Retinal pigment epithelial cell (primary cell): ENCODE measurements at regions not wholly inside any gene's neighbourhood (a gene's known extent, or its start where the extent isn't known, plus 50 kb on each side); places are given as distances from the start of the nearest gene placed in this dataset.
"Not testable (repeated sequence)": the region's sequence is repeated elsewhere in the genome, so short reads cannot be mapped to it uniquely, and the experiment has no call there.

Source experiments
- DNase-seq: peaks from one replicate; pipeline ENCODE4 v3.0.0-alpha.2; 2010; ENCODE audit warnings: low read depth
- H3K4me3 ChIP-seq: 2 replicates; pipeline ENCODE4 v1.5.1; 2011; ENCODE audit warnings: mild to moderate bottlenecking, low read length, control low read depth, moderate library complexity
- CTCF ChIP-seq: conservative IDR thresholded peaks from 2 replicates; pipeline ENCODE4 v1.5.1; 2011; ENCODE audit warnings: low read depth, low read length, control low read depth, inconsistent platforms

GRCh38 chr12:14032191-14032590 is 50.8 kb upstream of the GRIN2B start:
- not testable (repeated sequence) for DNase-seq

GRCh38 chr12:14043776-14044175 is 62.4 kb upstream of the GRIN2B start:
- no peak for DNase-seq
- no peak for TF ChIP-seq CTCF
- no peak overlapping the region for H3K4me3 ChIP-seq

More at GRCh38 chr12:14032191-14032590, 50.8 kb upstream of the GRIN2B start:
- H3K4me3 ChIP-seq: not testable (repeated sequence)

GRCh38 chr12:14048941-14049545 is 67.6 kb upstream of the GRIN2B start:
- H3K4me3 ChIP-seq: no peak overlapping the region
- no peak for TF ChIP-seq CTCF
- no peak for DNase-seq

GRCh38 chr12:14057895-14058294 is 76.5 kb upstream of the GRIN2B start:
- no peak for DNase-seq
- H3K4me3 ChIP-seq: no peak overlapping the region
- no peak for TF ChIP-seq CTCF

- no peak overlapping the region for H3K4me3 ChIP-seq
- no peak for TF ChIP-seq CTCF
- no peak for DNase-seq
Observed at GRCh38 chr12:14058717-14059116, 77.3 kb upstream of the GRIN2B start.

GRCh38 chr12:14059548-14059947 is 78.1 kb upstream of the GRIN2B start:
- no peak for DNase-seq
- TF ChIP-seq CTCF: no peak
- H3K4me3 ChIP-seq: no peak overlapping the region

GRCh38 chr12:14065616-14066015 is 84.2 kb upstream of the GRIN2B start:
- no peak for TF ChIP-seq CTCF
- no peak overlapping the region for H3K4me3 ChIP-seq
- no peak for DNase-seq

- TF ChIP-seq CTCF: no peak
- H3K4me3 ChIP-seq: no peak overlapping the region
- no peak for DNase-seq
Observed at GRCh38 chr12:14066021-14066420, 84.6 kb upstream of the GRIN2B start.
